ENCODE measurements at regions not wholly inside any gene's neighbourhood (a gene's known extent, or its start where the extent isn't known, plus 50 kb on each side); places are given as distances from the start of the nearest gene placed in this dataset.

DNA sequence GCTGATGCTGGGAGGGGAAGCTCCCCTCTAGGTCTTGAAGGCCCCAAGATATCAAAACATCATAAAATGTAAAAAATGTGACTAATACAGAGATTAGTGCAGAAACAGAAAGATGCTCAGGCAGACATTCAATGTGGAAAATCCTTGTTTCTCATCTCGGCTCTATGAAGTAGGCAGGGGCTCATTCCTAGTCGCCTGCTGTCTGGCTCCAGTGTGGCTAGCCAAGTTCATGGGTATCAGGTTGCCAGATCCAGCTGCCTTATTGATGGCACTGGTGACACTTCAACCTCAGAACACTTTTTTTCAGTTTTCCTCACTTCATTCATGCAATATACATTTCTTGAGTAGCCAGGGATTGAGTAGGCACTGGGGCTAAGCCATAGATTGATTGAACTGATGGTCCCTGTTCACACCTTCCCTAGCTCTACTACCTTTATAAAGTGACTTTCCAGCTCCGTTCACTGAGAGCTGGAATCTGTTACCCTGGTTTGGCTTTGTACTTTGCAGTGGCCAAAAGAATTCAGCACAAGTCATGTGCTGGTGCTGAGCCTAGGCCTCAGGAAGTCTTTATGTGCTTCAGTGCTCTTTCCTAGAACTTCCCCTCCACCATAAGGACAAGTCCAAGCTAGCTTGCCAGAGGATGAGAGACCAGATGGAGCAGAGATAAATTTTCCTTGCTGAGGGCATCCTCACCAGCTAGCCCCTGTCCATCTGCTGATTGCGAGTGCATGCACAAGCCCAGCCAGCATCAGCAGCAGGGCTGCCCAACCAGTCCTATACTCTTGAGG, 373.6 kb upstream of the ST6GAL2 start:
- CTCF ChIA-PET = no interaction called here
- no peaks in the 10 kb centered on the region for H3K27me3 Mint-ChIP-seq
- H3K4me3 Mint-ChIP-seq = no peak overlapping the region
- no peak overlapping the region for H3K27ac Mint-ChIP-seq
- H3K36me3 Mint-ChIP-seq (ENCODE audit: low read depth) = no peaks in the 10 kb centered on the region
- H3K4me1 Mint-ChIP-seq = no peaks in the 10 kb centered on the region
- H3K9me3 Mint-ChIP-seq = peaks cover 2% of the 10 kb centered on the region
- POLR2A ChIA-PET = no interaction called here
- DNase-seq = no peak

- POLR2A ChIA-PET = no interaction called here
- DNase-seq = no peak
- Mint-ChIP-seq H3K36me3 (ENCODE audit: low read depth) (no peaks in the 10 kb centered on the region), H3K9me3 (no peaks in the 10 kb centered on the region), H3K27me3 (no peaks in the 10 kb centered on the region), H3K4me1 (no peaks in the 10 kb centered on the region), H3K27ac (no peak overlapping the region), H3K4me3 (no peak overlapping the region)
- CTCF ChIA-PET = no interaction called here
Measured at GRCh38 chr2:107263628-107264027, 377.7 kb upstream of the ST6GAL2 start.

- Mint-ChIP-seq H3K27ac (no peak overlapping the region), H3K4me3 (no peak overlapping the region), H3K9me3 (no peaks in the 10 kb centered on the region), H3K4me1 (no peaks in the 10 kb centered on the region), H3K36me3 (ENCODE audit: low read depth) (no peaks in the 10 kb centered on the region), H3K27me3 (no peaks in the 10 kb centered on the region)
- no peak for DNase-seq
- POLR2A ChIA-PET = no interaction called here
- CTCF ChIA-PET = no interaction called here
Measured at GRCh38 chr2:107264184-107264583, 378.2 kb upstream of the ST6GAL2 start.

- POLR2A ChIA-PET = no interaction called here
- no peaks in the 10 kb centered on the region for H3K27me3 Mint-ChIP-seq
- DNase-seq = no peak
- CTCF ChIA-PET = no interaction called here
- H3K36me3 Mint-ChIP-seq (ENCODE audit: low read depth) = no peaks in the 10 kb centered on the region
- no peaks in the 10 kb centered on the region for H3K4me1 Mint-ChIP-seq
- no peak overlapping the region for H3K4me3 Mint-ChIP-seq
- no peak overlapping the region for H3K27ac Mint-ChIP-seq
- no peaks in the 10 kb centered on the region for H3K9me3 Mint-ChIP-seq
Measured at GRCh38 chr2:107266555-107266954, 380.6 kb upstream of the ST6GAL2 start.

GRCh38 chr2:107267086-107267485, 381.1 kb upstream of the ST6GAL2 start:
- Mint-ChIP-seq H3K36me3 (ENCODE audit: low read depth) (no peaks in the 10 kb centered on the region), H3K9me3 (no peaks in the 10 kb centered on the region), H3K4me3 (no peak overlapping the region), H3K27me3 (no peaks in the 10 kb centered on the region), H3K4me1 (no peaks in the 10 kb centered on the region), H3K27ac (no peak overlapping the region)
- POLR2A ChIA-PET = no interaction called here
- CTCF ChIA-PET = interaction anchor here (0.5 kb wide), 1 partner anchor 981 kb away, joined by 6 read pairs; no protein-coding TSS in a partner anchor
- no peak for DNase-seq

DNA sequence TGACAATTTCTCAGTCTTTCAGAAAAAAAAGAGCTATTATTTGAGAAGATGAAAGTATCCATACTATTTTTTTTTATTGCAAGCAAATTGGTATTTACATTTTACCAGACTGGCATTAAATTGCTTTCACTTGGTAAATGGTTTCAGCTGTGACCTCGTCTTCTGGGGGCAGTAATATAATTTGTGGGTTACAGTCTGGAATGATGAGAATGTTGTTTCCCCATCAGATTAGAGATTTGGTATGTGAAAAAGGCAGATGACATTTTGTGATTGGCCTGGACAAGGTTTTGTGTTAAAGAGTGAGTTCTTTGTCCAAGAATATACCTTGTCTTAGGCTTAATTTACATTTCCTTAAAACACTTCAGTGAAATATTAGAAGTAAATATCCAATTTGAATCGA, 390.1 kb upstream of the ST6GAL2 start:
- CTCF ChIA-PET = no interaction called here
- Mint-ChIP-seq H3K27ac (no peak overlapping the region), H3K27me3 (no peaks in the 10 kb centered on the region), H3K4me3 (no peak overlapping the region), H3K9me3 (no peaks in the 10 kb centered on the region), H3K4me1 (no peaks in the 10 kb centered on the region), H3K36me3 (ENCODE audit: low read depth) (no peaks in the 10 kb centered on the region)
- POLR2A ChIA-PET = no interaction called here
- no peak for DNase-seq

- Mint-ChIP-seq H3K27ac (no peak overlapping the region), H3K36me3 (ENCODE audit: low read depth) (no peaks in the 10 kb centered on the region), H3K4me3 (no peak overlapping the region), H3K9me3 (no peaks in the 10 kb centered on the region), H3K27me3 (no peaks in the 10 kb centered on the region), H3K4me1 (no peaks in the 10 kb centered on the region)
- CTCF ChIA-PET = no interaction called here
- POLR2A ChIA-PET = no interaction called here
- no peak for DNase-seq
Measured at GRCh38 chr2:107278672-107279071, 392.7 kb upstream of the ST6GAL2 start.

DNA sequence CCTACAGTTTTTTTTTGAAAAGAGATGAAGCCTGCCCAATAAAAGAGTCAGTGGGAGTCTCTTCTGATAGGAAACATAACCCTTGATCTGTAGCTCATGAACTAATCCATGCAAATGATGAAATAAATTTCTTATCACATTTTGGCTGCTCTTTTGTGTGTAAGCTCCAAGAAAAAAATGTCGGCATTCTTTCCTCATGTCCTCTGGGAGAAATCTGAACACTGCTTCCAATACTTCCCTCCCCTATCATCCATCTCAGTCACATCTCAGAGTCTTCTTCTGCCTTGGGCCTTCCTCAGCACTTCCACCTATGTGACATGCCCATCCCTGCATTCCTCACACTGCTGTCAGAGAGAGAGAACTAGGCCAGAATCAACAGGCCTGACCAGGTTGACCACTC, 395.7 kb upstream of the ST6GAL2 start:
- POLR2A ChIA-PET = no interaction called here
- CTCF ChIA-PET = no interaction called here

GRCh38 chr2:107282135-107282534, 396.2 kb upstream of the ST6GAL2 start:
- Mint-ChIP-seq H3K4me3 (no peak overlapping the region), H3K4me1 (no peaks in the 10 kb centered on the region), H3K9me3 (no peaks in the 10 kb centered on the region), H3K27me3 (no peaks in the 10 kb centered on the region), H3K27ac (no peak overlapping the region), H3K36me3 (ENCODE audit: low read depth) (no peaks in the 10 kb centered on the region)
- CTCF ChIA-PET = no interaction called here
- no peak for DNase-seq
- POLR2A ChIA-PET = no interaction called here

More for the DNA sequence above, 395.7 kb upstream of the ST6GAL2 start:
- H3K4me1 Mint-ChIP-seq = no peaks in the 10 kb centered on the region
- no peak for DNase-seq
- no peak overlapping the region for H3K27ac Mint-ChIP-seq
- H3K27me3 Mint-ChIP-seq = no peaks in the 10 kb centered on the region
- H3K36me3 Mint-ChIP-seq (ENCODE audit: low read depth) = no peaks in the 10 kb centered on the region
- H3K4me3 Mint-ChIP-seq = no peak overlapping the region
- H3K9me3 Mint-ChIP-seq = no peaks in the 10 kb centered on the region

DNA sequence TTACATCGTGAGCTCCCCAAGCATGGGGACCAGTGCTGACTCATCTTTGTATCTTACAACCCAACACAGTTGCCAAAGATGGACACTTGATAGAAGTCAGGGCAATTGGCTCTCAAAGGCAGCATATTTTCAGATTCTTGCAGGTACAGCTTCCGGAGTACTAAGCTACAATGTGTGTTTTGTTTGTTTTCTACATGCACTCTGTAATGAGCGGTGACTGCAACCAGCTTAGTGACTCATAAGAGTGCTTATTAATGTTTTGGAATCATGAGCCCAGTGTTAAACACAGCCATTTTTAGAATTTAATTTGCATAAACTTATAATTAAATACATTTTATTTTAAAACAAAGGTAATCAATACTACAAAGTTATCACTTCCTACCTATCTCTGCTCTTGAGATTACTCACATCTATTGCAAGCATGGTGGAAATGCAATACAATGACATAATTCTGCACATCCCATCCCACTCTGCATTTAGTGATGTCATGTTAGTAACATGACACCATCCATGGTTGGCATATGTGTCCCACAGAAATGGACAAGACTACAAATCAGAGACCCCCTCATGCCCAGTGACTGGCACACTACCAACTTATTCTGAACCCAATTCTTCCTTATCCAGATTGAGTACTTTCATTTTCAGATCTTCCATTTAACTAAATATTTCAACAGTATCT, 399.8 kb upstream of the ST6GAL2 start:
- Mint-ChIP-seq H3K36me3 (ENCODE audit: low read depth) (no peaks in the 10 kb centered on the region), H3K9me3 (peaks cover 3% of the 10 kb centered on the region), H3K4me3 (no peak overlapping the region), H3K4me1 (no peaks in the 10 kb centered on the region), H3K27me3 (no peaks in the 10 kb centered on the region), H3K27ac (no peak overlapping the region)
- CTCF ChIA-PET = no interaction called here
- no peak for DNase-seq
- POLR2A ChIA-PET = no interaction called here

DNA sequence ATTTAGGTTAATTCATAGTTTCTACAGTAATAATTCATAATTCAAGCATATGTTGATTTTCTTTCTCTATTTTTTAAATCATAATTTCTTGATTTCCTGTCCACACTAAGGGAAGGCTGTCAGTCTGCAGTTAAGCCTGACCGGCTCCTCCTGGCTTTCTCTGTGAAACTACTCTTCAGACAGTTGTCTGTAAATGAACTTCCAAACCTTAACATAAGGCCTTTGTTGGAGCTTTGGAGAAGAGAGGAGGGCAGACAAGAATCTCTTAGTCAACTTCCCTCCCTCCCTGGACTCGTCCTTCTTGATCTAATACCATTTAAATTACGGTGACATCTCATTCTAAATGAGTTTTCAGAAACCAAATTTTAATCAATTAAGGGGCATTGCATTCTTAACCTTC, 404.1 kb upstream of the ST6GAL2 start:
- peaks cover 3% of the 10 kb centered on the region for H3K9me3 Mint-ChIP-seq
- no peak overlapping the region for H3K4me3 Mint-ChIP-seq
- no peak overlapping the region for H3K27ac Mint-ChIP-seq
- no peaks in the 10 kb centered on the region for H3K4me1 Mint-ChIP-seq
- no peaks in the 10 kb centered on the region for H3K27me3 Mint-ChIP-seq
- no peaks in the 10 kb centered on the region for H3K36me3 Mint-ChIP-seq (ENCODE audit: low read depth)
- DNase-seq = no peak
- ChIA-PET CTCF (no interaction called here), POLR2A (no interaction called here)

DNA sequence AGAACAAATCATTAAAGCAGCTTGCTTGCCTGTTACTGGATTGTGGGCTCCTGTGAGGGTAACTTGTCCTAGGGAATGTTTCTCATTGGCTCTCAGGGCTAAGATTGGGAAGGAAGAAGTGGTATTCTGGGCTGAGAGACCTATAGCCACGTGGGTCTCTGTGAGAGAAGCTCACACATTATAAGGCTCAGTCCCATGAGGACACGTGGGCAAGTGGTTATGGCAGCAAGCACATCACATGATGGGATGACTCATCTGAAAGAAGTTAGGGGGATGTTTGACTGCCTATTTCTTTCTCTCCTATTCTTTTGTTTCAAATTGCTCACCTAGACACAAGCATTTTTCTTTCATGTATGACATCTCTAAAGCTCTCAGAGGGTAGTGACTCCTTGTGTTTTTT, 418.0 kb upstream of the ST6GAL2 start:
- no peaks in the 10 kb centered on the region for H3K4me1 Mint-ChIP-seq
- no peaks in the 10 kb centered on the region for H3K36me3 Mint-ChIP-seq (ENCODE audit: low read depth)
- no peak overlapping the region for H3K4me3 Mint-ChIP-seq
- peaks cover 4% of the 10 kb centered on the region for H3K9me3 Mint-ChIP-seq
- ChIA-PET POLR2A (no interaction called here), CTCF (no interaction called here)
- no peak for DNase-seq
- no peaks in the 10 kb centered on the region for H3K27me3 Mint-ChIP-seq
- H3K27ac Mint-ChIP-seq = no peak overlapping the region

DNA sequence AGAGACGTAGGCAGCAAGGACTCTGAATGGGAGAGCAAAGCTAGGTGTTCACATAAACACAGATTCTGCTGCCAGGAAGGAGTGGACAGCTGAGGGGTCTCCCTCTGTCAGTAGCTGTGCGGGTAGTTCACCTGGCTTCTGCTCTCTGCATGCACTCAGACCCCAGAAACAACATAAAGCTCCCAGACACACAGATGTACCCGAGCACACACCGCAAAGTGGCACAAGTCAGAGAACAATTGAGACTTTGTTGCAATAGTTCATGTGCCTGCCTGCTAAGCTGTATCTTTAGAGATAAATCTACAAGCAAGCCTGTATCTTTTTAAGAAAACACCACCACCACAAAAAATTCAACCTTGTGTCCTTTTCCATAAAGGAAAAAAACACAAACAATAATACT, 420.0 kb upstream of the ST6GAL2 start:
- H3K27ac Mint-ChIP-seq = no peak overlapping the region
- no peaks in the 10 kb centered on the region for H3K27me3 Mint-ChIP-seq
- no peaks in the 10 kb centered on the region for H3K36me3 Mint-ChIP-seq (ENCODE audit: low read depth)
- ChIA-PET POLR2A (no interaction called here), CTCF (no interaction called here)
- H3K9me3 Mint-ChIP-seq = peaks cover 10% of the 10 kb centered on the region
- no peak overlapping the region for H3K4me3 Mint-ChIP-seq
- no peak for DNase-seq
- no peaks in the 10 kb centered on the region for H3K4me1 Mint-ChIP-seq

DNA sequence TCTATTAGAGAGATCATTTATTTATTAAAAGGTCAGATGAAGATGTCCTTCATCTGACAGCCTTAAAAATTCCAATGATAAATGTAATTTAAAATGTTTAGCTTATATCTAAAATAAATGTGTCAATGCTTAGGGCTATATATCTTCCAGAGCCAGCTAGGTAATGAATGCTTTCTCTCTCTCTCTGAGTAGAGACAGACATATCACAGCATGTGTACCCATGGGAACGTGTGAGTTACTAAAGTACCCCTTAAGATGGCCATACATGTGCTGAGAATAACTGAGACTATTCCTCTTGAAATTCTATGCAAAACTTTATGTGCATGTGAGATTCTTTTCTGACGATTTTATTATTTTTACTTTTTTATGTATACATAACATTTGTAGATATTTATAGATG, 420.9 kb upstream of the ST6GAL2 start:
- H3K36me3 Mint-ChIP-seq (ENCODE audit: low read depth) = no peaks in the 10 kb centered on the region

More for the DNA sequence above, 420.9 kb upstream of the ST6GAL2 start:
- no peaks in the 10 kb centered on the region for H3K27me3 Mint-ChIP-seq
- H3K27ac Mint-ChIP-seq = no peak overlapping the region
- DNase-seq = no peak
- no peak overlapping the region for H3K4me3 Mint-ChIP-seq
- peaks cover 9% of the 10 kb centered on the region for H3K9me3 Mint-ChIP-seq
- ChIA-PET POLR2A (no interaction called here), CTCF (no interaction called here)
- no peaks in the 10 kb centered on the region for H3K4me1 Mint-ChIP-seq

Data from activated CD4-positive, alpha-beta memory T cell treated with anti-CD3 and anti-CD28 coated beads, Interleukin-2, amount 10 ng/mL, durations not matched to agents 7 days and 5 days (primary cell).